Brain microvascular endothelial cell (primary cell): ENCODE measurements at regions not wholly inside any gene's neighbourhood (a gene's known extent, or its start where the extent isn't known, plus 50 kb on each side); places are given as distances from the start of the nearest gene placed in this dataset.

Source experiments
- DNase-seq: peaks from one replicate; pipeline ENCODE4 v3.0.0-alpha.2; 2020
- H3K27ac ChIP-seq: fragments of 250-450 bp; sonication (Bioruptor Pico); 2 replicates; pipeline ENCODE4 v1.5.1; 2020; ENCODE audit warnings: mild to moderate bottlenecking, moderate library complexity
- H3K27me3 ChIP-seq: fragments of 250-450 bp; sonication (Bioruptor Pico); replicated peaks from 2 replicates; pipeline ENCODE4 v1.5.1; 2020; ENCODE audit warnings: mild to moderate bottlenecking
- H3K36me3 ChIP-seq: fragments of 250-450 bp; sonication (Bioruptor Pico); replicated peaks from 2 replicates; pipeline ENCODE4 v1.5.1; 2020; ENCODE audit warnings: mild to moderate bottlenecking
- H3K4me3 ChIP-seq: 2 replicates; pipeline ENCODE4 v1.5.1; 2011; ENCODE audit warnings: low read depth, mild to moderate bottlenecking, control low read depth, low read length, moderate library complexity
- in situ Hi-C: cut with HindIII; loops from 2 replicates; pipeline ENCODE4 v1.10.0; 2017; ENCODE audit warnings: low sequenced_read_pairs, low pct_ligation_motif_present
- TF ChIP-seq, protein P1 (sequence below): IDR thresholded peaks from 2 replicates; pipeline ENCODE4 v1.5.1; 2011; ENCODE audit warnings: low read depth, mild to moderate bottlenecking, moderate library complexity, low read length, control low read depth, inconsistent platforms; ENCODE audit errors: missing control alignments

DNA sequence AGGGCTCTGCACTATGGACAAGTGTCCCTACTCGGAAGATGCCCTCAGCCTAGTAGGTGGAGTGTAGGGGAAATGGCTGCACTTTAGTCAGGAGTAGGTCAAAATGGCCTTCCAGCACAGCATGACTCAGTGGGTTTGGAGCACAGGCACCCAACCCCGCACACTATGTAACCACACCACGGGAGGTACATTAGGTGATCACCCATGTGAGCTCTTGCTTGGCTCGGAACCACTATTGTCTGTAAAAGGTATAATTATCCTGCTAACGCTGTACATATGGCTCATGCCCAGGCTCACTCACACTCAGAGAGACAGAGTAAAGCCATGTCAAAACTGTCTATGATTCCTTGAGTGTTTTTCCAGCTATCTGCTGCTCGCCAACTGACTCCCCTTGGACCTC, 156.9 kb upstream of the DACH1 start:
- no peak overlapping the region for H3K27ac ChIP-seq
- in situ Hi-C loops = no loop called here
- no peak for DNase-seq
- H3K36me3 ChIP-seq = no peaks in the 10 kb centered on the region
- H3K4me3 ChIP-seq = no peak overlapping the region
- TF ChIP-seq, protein P1, sequence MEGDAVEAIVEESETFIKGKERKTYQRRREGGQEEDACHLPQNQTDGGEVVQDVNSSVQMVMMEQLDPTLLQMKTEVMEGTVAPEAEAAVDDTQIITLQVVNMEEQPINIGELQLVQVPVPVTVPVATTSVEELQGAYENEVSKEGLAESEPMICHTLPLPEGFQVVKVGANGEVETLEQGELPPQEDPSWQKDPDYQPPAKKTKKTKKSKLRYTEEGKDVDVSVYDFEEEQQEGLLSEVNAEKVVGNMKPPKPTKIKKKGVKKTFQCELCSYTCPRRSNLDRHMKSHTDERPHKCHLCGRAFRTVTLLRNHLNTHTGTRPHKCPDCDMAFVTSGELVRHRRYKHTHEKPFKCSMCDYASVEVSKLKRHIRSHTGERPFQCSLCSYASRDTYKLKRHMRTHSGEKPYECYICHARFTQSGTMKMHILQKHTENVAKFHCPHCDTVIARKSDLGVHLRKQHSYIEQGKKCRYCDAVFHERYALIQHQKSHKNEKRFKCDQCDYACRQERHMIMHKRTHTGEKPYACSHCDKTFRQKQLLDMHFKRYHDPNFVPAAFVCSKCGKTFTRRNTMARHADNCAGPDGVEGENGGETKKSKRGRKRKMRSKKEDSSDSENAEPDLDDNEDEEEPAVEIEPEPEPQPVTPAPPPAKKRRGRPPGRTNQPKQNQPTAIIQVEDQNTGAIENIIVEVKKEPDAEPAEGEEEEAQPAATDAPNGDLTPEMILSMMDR = no peak
- no peaks in the 10 kb centered on the region for H3K27me3 ChIP-seq

DNA sequence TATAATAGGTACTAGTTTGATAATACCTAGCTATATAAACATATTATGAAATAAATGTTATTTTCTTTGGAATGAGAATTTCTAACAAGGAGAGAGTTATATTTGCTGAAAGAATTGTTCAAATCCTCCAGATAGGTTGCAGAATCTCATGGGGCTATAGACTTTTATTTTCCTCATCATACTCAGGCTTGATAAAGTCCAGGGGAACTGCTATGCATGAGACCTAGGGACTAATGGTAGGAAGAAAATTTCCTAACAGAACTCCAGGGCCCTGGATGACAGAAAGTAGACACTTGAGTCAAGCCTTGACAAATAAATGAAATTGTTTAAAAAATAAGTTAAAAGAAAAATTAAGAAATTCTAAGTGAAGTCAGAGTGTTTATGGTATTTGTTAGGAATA, 138.5 kb upstream of the DACH1 start:
- no peak for DNase-seq
- in situ Hi-C loops = no loop called here
- TF ChIP-seq, protein P1 = no peak
- H3K4me3 ChIP-seq = no peak overlapping the region
- H3K36me3 ChIP-seq = no peaks in the 10 kb centered on the region
- no peak overlapping the region for H3K27ac ChIP-seq
- H3K27me3 ChIP-seq = no peaks in the 10 kb centered on the region

DNA sequence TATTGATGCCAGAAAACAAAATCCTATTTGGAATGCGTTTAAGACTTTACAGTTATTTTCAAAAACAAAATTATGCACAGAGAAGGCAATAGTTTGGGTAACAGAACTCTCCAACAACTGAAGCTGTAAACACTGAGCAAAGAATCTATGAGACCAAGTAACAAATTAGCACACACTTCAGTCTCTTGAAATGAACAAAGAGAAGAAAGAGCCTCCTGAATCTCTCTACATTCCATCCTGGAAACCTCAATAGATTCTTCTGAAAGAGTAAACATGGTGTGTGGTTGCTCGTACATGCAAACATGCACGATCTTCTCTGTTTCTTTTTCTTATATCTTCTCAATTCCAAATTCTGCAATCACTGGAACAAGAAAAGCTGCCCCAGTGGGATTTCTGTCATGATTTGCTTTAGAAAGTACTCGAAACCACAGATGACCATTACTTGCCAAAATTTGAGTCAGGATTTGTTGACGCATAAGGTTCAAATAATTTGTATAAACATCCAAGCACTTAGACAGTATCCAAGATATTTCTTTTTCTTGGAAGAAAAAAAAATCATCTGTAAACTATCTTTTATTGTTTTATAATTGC, 137.9 kb upstream of the DACH1 start:
- H3K27ac ChIP-seq = no peak overlapping the region
- peak; percentile 38 for DNase-seq
- H3K4me3 ChIP-seq = no peak overlapping the region
- TF ChIP-seq, protein P1 = no peak
- H3K27me3 ChIP-seq = no peaks in the 10 kb centered on the region
- in situ Hi-C loops = no loop called here
- H3K36me3 ChIP-seq = no peaks in the 10 kb centered on the region

DNA sequence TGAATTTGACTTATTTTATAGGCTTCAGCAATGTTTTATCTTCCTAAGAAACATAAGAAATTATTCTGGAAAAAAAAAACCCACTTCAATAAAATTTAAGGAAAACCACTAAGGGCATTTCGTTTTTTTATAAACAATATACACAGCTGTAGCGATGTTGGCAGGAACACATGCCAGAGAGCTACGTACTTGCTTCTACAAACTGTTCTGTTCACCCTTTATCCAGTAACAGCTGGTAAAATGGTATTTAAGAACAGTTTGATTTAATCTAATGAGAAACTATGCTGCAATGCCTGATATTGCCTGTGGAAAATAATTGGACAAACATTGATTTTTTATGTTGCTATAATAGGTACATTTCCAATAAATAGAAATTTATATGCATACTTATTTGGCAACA, 137.2 kb upstream of the DACH1 start:
- Histone ChIP-seq H3K4me3 (no peak overlapping the region), H3K36me3 (no peaks in the 10 kb centered on the region), H3K27me3 (no peaks in the 10 kb centered on the region), H3K27ac (no peak overlapping the region)
- no peak for DNase-seq
- TF ChIP-seq, protein P1 = no peak
- in situ Hi-C loops = no loop called here

DNA sequence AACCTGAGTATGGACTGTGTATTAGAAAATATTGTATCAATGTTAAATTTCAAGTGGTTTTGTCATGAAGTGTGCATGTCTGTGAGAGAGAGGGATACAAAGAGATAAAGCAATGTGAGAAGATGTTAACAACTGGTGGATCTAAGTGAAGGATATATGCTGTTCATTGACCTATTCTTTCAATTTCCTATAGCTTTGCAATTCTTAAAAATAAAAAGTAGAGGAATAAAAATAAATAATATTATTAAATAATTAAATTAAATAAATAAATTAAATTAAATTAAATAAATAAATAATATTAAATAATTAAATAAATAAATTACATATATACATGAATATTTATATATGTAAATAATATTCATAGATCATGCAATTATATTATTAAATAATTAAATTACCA, 131.2 kb upstream of the DACH1 start:
- in situ Hi-C loops = no loop called here
- Histone ChIP-seq H3K36me3 (no peaks in the 10 kb centered on the region), H3K27me3 (no peaks in the 10 kb centered on the region), H3K4me3 (no peak overlapping the region), H3K27ac (no peak overlapping the region)
- TF ChIP-seq, protein P1 = no peak
- no peak for DNase-seq

DNA sequence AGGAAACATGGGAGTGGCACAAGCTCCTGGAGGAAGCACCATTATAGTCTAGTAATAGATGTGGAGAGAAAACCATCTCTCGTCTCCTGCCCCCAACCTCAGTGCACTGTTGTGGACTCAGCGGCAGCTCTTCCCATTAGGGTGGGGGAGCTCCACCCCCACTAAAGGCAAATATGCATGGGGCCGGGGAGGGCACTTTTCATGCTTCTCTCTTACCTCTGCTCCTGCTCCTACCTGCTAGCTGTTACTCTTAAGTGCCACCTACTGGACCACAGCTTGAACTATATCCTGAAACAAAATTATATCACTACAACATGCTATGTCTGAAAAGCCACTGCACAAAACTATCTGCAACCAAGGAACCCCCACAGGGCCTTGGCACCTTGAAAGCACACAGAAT, 112.6 kb upstream of the DACH1 start:
- no peak overlapping the region for H3K4me3 ChIP-seq
- in situ Hi-C loops = no loop called here
- H3K36me3 ChIP-seq = no peaks in the 10 kb centered on the region
- no peaks in the 10 kb centered on the region for H3K27me3 ChIP-seq
- peak; percentile 4 for DNase-seq
- TF ChIP-seq, protein P1 = peak; percentile 46
- H3K27ac ChIP-seq = no peak overlapping the region
